Thoracic aorta (tissue), 2 donors: ENCODE measurements at regions not wholly inside any gene's neighbourhood (a gene's known extent, or its start where the extent isn't known, plus 50 kb on each side); places are given as distances from the start of the nearest gene placed in this dataset.
"Not testable (repeated sequence)": the region's sequence is repeated elsewhere in the genome, so short reads cannot be mapped to it uniquely, and the experiment has no call there.

Source experiments
- ATAC-seq: fragments of 150-250 bp; one replicate; pipeline ENCODE4 v1.8.0; 2017; ENCODE audit warnings: low read depth; ENCODE audit not compliant: insufficient number of reproducible peaks, low FRiP score
- DNase-seq: peaks from one replicate; pipeline ENCODE4 v3.0.0-alpha.2; 2020; ENCODE audit warnings: low spot score
- H3K27ac ChIP-seq, 2 donors: fragments of 200-600 bp; sonication (generic); 1 replicate in 1 of 2; 2 replicates in 1 of 2; pipeline ENCODE4 v1.5.1; 2016; ENCODE audit warnings: mild to moderate bottlenecking in 2 of 2, moderate library complexity in 2 of 2
- H3K27me3 ChIP-seq: fragments of 200-600 bp; sonication (generic); replicated peaks from 2 replicates; pipeline ENCODE4 v1.6.0; 2016; ENCODE audit warnings: mild to moderate bottlenecking; ENCODE audit not compliant: insufficient read depth
- H3K36me3 ChIP-seq: fragments of 200-600 bp; sonication (generic); one replicate; pipeline ENCODE4 v1.5.1; 2016
- H3K4me1 ChIP-seq, 2 donors: fragments of 200-600 bp; sonication (generic); 1 replicate in 1 of 2; 2 replicates in 1 of 2; pipeline versions ENCODE4 v1.5.1 to v1.6.0; 2016; ENCODE audit warnings: low read depth in 2 of 2, mild to moderate bottlenecking in 1 of 2; ENCODE audit not compliant: control insufficient read depth in 1 of 2
- H3K4me3 ChIP-seq: fragments of 200-600 bp; sonication (generic); 2 replicates; pipeline ENCODE4 v1.5.1; 2016; ENCODE audit warnings: mild to moderate bottlenecking
- H3K9me3 ChIP-seq: fragments of 200-600 bp; sonication (generic); 2 replicates; pipeline ENCODE4 v1.5.1; 2016
- TF ChIP-seq, protein P1 (sequence below): fragments of 200-600 bp; sonication (generic); IDR thresholded peaks from one replicate; pipeline ENCODE4 v1.5.1; 2019; ENCODE audit warnings: antibody characterized with exemption

DNA sequence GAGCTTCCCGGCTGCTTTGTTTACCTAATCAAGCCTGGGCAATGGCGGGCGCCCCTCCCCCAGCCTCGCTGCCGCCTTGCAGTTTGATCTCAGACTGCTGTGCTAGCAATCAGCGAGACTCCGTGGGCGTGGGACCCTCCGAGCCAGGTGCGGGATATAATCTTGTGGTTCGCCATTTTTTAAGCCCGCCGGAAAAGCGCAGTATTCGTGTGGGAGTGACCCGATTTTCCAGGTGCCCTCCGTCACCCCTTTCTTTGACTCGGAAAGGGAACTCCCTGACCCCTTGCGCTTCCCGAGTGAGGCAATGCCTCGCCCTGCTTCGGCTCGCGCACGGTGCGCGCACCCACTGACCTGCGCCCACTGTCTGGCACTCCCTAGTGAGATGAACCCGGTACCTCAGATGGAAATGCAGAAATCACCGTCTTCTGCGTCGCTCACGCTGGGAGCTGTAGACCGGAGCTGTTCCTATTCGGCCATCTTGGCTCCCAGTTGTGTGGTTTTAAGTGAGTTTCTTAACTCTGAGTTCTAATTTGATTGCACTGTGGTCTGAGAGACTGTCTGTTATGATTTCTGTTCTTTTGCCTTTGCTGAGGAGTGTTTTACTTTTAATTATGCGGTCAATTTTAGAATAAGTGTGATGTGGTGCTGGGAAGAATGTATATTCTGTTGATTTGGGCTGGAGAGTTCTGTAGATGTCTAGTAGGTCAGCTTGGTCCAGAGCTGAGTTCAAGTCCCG is 71.9 kb downstream of the ADCYAP1 start:
- H3K27me3 ChIP-seq, H3K4me1 ChIP-seq, H3K27ac ChIP-seq, ATAC-seq, H3K36me3 ChIP-seq, H3K9me3 ChIP-seq, DNase-seq, H3K4me3 ChIP-seq: not testable (repeated sequence)

DNA sequence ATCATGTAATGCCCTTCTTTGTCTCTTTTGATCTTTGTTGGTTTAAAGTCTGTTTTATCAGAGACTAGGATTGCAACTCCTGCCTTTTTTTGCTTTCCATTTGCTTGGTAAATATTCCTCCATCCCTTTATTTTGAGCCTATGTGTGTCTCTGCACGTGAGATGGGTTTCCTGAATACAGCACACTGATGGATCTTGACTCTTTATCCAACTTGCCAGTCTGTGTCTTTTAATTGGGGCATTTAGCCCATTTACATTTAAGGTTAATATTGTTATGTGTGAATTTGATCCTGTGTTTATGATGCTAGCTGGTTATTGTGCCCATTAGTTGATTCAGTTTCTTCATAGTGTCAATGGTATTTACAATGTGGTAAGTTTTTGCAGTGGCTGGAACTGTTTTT is 72.7 kb downstream of the ADCYAP1 start:
- H3K4me3 ChIP-seq, H3K9me3 ChIP-seq, ATAC-seq, DNase-seq, H3K36me3 ChIP-seq, H3K4me1 ChIP-seq, H3K27me3 ChIP-seq, H3K27ac ChIP-seq: not testable (repeated sequence)

DNA sequence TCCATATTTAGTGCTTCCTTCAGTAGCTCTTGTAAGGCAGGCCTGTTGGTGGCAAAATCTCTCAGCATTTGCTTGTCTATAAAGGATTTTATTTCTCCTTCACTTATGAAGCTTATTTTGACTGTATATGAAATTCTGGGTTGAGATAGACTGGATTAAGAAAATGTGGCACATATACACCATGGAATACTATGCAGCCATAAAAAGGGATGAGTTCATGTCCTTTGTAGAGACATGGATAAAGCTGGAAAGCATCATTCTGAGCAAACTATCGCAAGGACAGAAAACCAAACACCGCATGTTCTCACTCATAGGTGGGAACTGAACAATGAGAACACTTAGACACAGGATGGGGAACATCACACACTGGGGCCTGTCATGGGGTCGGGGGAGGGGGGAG is 73.1 kb downstream of the ADCYAP1 start:
- not testable (repeated sequence) for H3K27ac ChIP-seq, H3K4me1 ChIP-seq

DNA sequence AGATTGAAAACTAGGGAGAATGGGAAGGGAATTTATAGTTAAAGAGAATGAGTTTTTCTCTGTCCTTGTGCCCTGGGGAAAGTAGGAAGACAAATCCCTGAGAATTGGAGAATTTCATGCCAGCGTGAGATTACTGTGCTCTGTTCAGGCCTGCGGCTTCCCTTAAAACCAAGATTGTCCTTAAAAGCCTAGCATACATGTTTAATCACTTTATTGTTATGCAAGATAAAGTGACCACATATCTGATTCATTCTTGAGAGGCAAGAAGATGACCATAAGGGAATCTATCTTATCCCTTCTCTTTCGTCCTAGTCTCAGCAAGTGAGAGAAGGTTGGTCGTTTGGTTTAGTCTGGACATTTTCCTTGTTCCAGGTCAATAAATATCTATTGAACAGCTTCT is 75.9 kb downstream of the ADCYAP1 start:
- TF ChIP-seq, protein P1, sequence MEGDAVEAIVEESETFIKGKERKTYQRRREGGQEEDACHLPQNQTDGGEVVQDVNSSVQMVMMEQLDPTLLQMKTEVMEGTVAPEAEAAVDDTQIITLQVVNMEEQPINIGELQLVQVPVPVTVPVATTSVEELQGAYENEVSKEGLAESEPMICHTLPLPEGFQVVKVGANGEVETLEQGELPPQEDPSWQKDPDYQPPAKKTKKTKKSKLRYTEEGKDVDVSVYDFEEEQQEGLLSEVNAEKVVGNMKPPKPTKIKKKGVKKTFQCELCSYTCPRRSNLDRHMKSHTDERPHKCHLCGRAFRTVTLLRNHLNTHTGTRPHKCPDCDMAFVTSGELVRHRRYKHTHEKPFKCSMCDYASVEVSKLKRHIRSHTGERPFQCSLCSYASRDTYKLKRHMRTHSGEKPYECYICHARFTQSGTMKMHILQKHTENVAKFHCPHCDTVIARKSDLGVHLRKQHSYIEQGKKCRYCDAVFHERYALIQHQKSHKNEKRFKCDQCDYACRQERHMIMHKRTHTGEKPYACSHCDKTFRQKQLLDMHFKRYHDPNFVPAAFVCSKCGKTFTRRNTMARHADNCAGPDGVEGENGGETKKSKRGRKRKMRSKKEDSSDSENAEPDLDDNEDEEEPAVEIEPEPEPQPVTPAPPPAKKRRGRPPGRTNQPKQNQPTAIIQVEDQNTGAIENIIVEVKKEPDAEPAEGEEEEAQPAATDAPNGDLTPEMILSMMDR = no peak
- H3K27me3 ChIP-seq = no peaks in the 10 kb centered on the region

More for the DNA sequence above, 73.1 kb downstream of the ADCYAP1 start:
- H3K4me3 ChIP-seq, H3K27me3 ChIP-seq, ATAC-seq, H3K9me3 ChIP-seq, H3K36me3 ChIP-seq, DNase-seq: not testable (repeated sequence)

DNA sequence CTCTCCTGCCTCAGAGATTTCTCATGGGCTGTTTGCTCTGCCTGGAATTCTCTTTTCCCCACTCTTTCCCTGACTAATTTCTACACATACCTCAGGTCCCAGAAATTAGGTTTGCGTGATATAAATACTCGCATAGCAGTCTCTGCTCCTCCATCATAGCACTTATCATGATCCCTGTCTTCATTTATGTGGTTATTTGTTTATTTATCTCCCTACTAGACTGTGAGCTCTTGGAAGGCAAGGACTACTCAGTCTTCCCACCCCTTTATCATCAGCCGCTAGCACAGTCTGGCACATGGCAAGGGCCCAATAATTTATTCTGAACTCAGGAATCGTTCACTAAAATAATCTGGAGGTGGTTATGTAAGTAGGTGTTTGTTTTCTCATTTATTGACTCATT is 79.3 kb downstream of the ADCYAP1 start:
- H3K4me1 ChIP-seq = peaks cover 6 to 14% of the 10 kb centered on the region in 2 donors
- ATAC-seq = no peak
- H3K27me3 ChIP-seq = no peaks in the 10 kb centered on the region
- no peak for DNase-seq
- no peaks in the 10 kb centered on the region for H3K36me3 ChIP-seq
- no peak overlapping the region for H3K27ac ChIP-seq
- TF ChIP-seq, protein P1 = no peak
- no peak overlapping the region for H3K4me3 ChIP-seq
- no peaks in the 10 kb centered on the region for H3K9me3 ChIP-seq

More for the DNA sequence above, 75.9 kb downstream of the ADCYAP1 start:
- H3K4me1 ChIP-seq = peaks cover 0 to 3% of the 10 kb centered on the region in 2 donors
- DNase-seq = no peak
- no peaks in the 10 kb centered on the region for H3K36me3 ChIP-seq
- no peak overlapping the region for H3K27ac ChIP-seq
- no peak for ATAC-seq
- no peaks in the 10 kb centered on the region for H3K9me3 ChIP-seq
- H3K4me3 ChIP-seq = no peak overlapping the region

DNA sequence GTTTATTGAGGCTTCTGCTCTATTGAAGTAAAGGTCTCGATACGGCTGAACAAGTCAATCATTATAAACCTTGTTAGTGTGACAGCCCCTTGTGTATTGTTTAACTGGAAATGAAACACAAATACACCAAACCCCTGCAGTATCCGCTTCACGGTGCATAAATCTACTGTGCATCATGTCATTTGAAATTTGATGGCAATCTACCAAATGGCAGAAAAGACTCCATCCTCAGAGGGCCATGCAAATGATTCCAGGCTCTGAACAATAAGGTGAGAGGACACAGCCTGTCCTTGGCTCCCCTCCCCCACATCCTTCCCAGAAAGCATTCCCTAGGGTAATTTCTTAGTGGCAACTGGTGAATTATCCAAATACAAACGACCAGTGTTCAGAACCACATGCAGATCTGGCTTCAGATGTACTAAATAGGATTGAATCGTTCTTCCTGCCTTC is 80.6 kb downstream of the ADCYAP1 start:
- no peak overlapping the region for H3K27ac ChIP-seq
- no peak overlapping the region for H3K4me3 ChIP-seq
- no peaks in the 10 kb centered on the region for H3K36me3 ChIP-seq
- H3K4me1 ChIP-seq = peaks cover 6 to 14% of the 10 kb centered on the region in 2 donors
- ATAC-seq = no peak
- TF ChIP-seq, protein P1 = no peak
- no peaks in the 10 kb centered on the region for H3K27me3 ChIP-seq
- no peak for DNase-seq
- H3K9me3 ChIP-seq = no peaks in the 10 kb centered on the region
